ENCODE measurements at regions not wholly inside any gene's neighbourhood (a gene's known extent, or its start where the extent isn't known, plus 50 kb on each side); places are given as distances from the start of the nearest gene placed in this dataset.

DNA sequence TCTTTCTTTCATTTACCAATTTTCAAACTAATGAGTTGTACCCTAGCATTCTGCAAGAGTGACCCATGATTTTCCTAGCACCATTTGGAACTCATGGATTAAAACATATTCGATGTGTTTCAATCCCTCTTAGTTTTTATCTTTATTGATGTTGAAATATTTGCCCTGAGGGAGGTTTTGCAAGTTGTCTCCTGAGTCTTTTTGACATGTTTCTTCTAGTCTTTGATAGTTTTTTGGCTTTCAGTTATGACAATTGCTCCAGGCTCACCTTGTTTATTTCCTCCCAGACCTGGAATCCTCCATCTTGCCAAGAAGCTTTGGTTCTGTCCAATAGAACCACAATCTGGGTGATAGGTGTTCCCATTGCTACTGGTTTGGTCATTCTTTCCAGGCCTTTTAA is 327.8 kb downstream of the WDR11 start:
- no peaks in the 10 kb centered on the region for H3F3A ChIP-seq (ENCODE audit: insufficient read depth)
- H3K27ac ChIP-seq (ENCODE audit: low read depth, low read length) = no peak overlapping the region
- no peaks in the 10 kb centered on the region for H3K79me2 ChIP-seq (ENCODE audit: insufficient read depth, low read length)
- H3K36me3 ChIP-seq (ENCODE audit: low read length) = no peaks in the 10 kb centered on the region
- no peaks in the 10 kb centered on the region for H3K9me3 ChIP-seq (ENCODE audit: insufficient read depth, low read length)
- TF ChIP-seq, protein P1, sequence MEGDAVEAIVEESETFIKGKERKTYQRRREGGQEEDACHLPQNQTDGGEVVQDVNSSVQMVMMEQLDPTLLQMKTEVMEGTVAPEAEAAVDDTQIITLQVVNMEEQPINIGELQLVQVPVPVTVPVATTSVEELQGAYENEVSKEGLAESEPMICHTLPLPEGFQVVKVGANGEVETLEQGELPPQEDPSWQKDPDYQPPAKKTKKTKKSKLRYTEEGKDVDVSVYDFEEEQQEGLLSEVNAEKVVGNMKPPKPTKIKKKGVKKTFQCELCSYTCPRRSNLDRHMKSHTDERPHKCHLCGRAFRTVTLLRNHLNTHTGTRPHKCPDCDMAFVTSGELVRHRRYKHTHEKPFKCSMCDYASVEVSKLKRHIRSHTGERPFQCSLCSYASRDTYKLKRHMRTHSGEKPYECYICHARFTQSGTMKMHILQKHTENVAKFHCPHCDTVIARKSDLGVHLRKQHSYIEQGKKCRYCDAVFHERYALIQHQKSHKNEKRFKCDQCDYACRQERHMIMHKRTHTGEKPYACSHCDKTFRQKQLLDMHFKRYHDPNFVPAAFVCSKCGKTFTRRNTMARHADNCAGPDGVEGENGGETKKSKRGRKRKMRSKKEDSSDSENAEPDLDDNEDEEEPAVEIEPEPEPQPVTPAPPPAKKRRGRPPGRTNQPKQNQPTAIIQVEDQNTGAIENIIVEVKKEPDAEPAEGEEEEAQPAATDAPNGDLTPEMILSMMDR (IDR thresholded peaks at IDR 0.05; ENCODE audit: insufficient read depth, low read length, poor library complexity, severe bottlenecking) = no peak
- TF ChIP-seq EZH2phosphoT487 (conservative IDR thresholded peaks at IDR 0.05; ENCODE audit: low read length) = no peak
- H3K4me3 ChIP-seq (ENCODE audit: insufficient read depth, low read length, poor library complexity, severe bottlenecking) = no peak overlapping the region
- H2AFZ ChIP-seq (ENCODE audit: low read depth, low read length, severe bottlenecking) = no peak overlapping the region
- H4K20me1 ChIP-seq (ENCODE audit: low read depth, low read length) = no peaks in the 10 kb centered on the region
- H3K9ac ChIP-seq (ENCODE audit: low read length) = no peak overlapping the region
- H3K27me3 ChIP-seq (ENCODE audit: low read length) = no peaks in the 10 kb centered on the region
- H3K4me2 ChIP-seq (ENCODE audit: low read depth, low read length, poor library complexity, severe bottlenecking) = no peak overlapping the region
- H3K9me2 ChIP-seq (replicated peaks; ENCODE audit: insufficient read depth, low read length) = no peaks in the 10 kb centered on the region

DNA sequence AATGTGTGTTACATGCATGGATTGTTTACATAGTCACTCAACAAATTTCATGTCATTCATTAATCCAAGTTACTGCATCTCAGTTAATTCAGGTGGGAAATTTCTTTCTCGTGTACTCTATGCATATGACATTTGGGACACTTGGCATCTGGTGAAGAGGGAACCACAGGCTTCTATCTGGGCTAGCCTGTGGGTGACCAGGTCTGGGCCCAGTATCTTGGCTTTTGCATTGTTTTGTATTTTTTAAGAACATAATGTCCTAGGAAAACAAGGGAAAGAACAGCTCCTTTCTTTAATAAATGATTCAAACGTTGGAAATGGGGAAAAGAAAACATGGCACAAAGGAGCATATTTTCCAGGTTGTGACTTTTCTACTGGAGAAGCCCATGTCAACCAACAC is 331.1 kb downstream of the WDR11 start:
- Histone ChIP-seq H3K9ac (ENCODE audit: low read length) (no peak overlapping the region), H3K79me2 (ENCODE audit: insufficient read depth, low read length) (no peaks in the 10 kb centered on the region), H4K20me1 (ENCODE audit: low read depth, low read length) (no peaks in the 10 kb centered on the region), H3K9me3 (ENCODE audit: insufficient read depth, low read length) (no peaks in the 10 kb centered on the region), H3K4me3 (ENCODE audit: insufficient read depth, low read length, poor library complexity, severe bottlenecking) (no peak overlapping the region), H3K36me3 (ENCODE audit: low read length) (no peaks in the 10 kb centered on the region), H3K4me2 (ENCODE audit: low read depth, low read length, poor library complexity, severe bottlenecking) (no peak overlapping the region), H3K9me2 (replicated peaks; ENCODE audit: insufficient read depth, low read length) (no peaks in the 10 kb centered on the region), H3K27me3 (ENCODE audit: low read length) (no peaks in the 10 kb centered on the region), H3F3A (ENCODE audit: insufficient read depth) (no peaks in the 10 kb centered on the region), H2AFZ (ENCODE audit: low read depth, low read length, severe bottlenecking) (no peak overlapping the region), H3K27ac (ENCODE audit: low read depth, low read length) (no peak overlapping the region)
- TF ChIP-seq EZH2phosphoT487 (conservative IDR thresholded peaks at IDR 0.05; ENCODE audit: low read length) = no peak
- TF ChIP-seq, protein P1 (IDR thresholded peaks at IDR 0.05; ENCODE audit: insufficient read depth, low read length, poor library complexity, severe bottlenecking) = no peak

DNA sequence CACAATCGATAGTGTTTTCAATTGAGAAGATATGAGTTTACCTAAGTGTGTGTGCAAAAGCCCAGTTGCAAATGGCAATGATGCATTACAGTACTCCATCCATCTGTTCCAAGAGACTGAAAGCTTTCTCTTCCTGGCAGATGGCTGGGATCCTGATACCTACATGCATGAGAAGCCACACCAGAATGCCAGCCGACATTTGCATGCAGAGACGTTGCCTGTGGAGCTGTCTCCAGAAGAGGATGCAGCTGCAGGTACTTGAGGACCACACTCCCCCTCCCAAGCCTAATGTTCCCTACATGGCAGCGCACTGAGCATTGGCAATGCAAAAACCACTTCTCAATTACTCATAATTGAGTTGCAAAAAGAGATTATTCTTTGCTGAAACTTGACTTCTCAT is 332.1 kb downstream of the WDR11 start:
- no peaks in the 10 kb centered on the region for H3K9me3 ChIP-seq (ENCODE audit: insufficient read depth, low read length)
- H2AFZ ChIP-seq (ENCODE audit: low read depth, low read length, severe bottlenecking) = no peak overlapping the region
- H3K36me3 ChIP-seq (ENCODE audit: low read length) = no peaks in the 10 kb centered on the region
- no peaks in the 10 kb centered on the region for H3K9me2 ChIP-seq (replicated peaks; ENCODE audit: insufficient read depth, low read length)
- H3K9ac ChIP-seq (ENCODE audit: low read length) = no peak overlapping the region
- H4K20me1 ChIP-seq (ENCODE audit: low read depth, low read length) = no peaks in the 10 kb centered on the region
- H3F3A ChIP-seq (ENCODE audit: insufficient read depth) = no peaks in the 10 kb centered on the region
- TF ChIP-seq, protein P1 (IDR thresholded peaks at IDR 0.05; ENCODE audit: insufficient read depth, low read length, poor library complexity, severe bottlenecking) = no peak
- no peak for TF ChIP-seq EZH2phosphoT487 (conservative IDR thresholded peaks at IDR 0.05; ENCODE audit: low read length)
- no peak overlapping the region for H3K4me3 ChIP-seq (ENCODE audit: insufficient read depth, low read length, poor library complexity, severe bottlenecking)
- no peaks in the 10 kb centered on the region for H3K27me3 ChIP-seq (ENCODE audit: low read length)
- no peaks in the 10 kb centered on the region for H3K79me2 ChIP-seq (ENCODE audit: insufficient read depth, low read length)
- no peak overlapping the region for H3K27ac ChIP-seq (ENCODE audit: low read depth, low read length)
- no peak overlapping the region for H3K4me2 ChIP-seq (ENCODE audit: low read depth, low read length, poor library complexity, severe bottlenecking)
